GM12878 (cell line): ENCODE measurements at regions not wholly inside any gene's neighbourhood (a gene's known extent, or its start where the extent isn't known, plus 50 kb on each side); places are given as distances from the start of the nearest gene placed in this dataset.

ENCODE experiments used
- ATAC-seq: fragments of 200-7000 bp; cut with Tn5 transposase; 3 replicates; pipeline ENCODE4 v1.9.1; 2020; ENCODE audit warnings: mild to moderate bottlenecking, moderate library complexity
- BruUV-seq: library from RNA; stranded (reverse); fragments of 400-500 nt; replicated peaks from 2 replicates; lab custom pipeline; 2021; lab: Mats Ljungman, UMichigan
- CTCF ChIA-PET: fragments of 300-600 bp; sonication (Branson Sonifier 250); formaldehyde crosslinking; extraction: SDS; loops from one replicate; lab custom pipeline; 2021; ENCODE audit warnings: inconsistent platforms; lab: Yijun Ruan, JAX
- POLR2A ChIA-PET: fragments of 350-600 bp; formaldehyde crosslinking; extraction: SDS; loops from one replicate; lab custom pipeline; 2021; ENCODE audit warnings: inconsistent platforms; lab: Charles Lee
- RAD21 ChIA-PET: fragments of 300-600 bp; sonication (Branson Sonifier 250); formaldehyde crosslinking; loops from one replicate; lab custom pipeline; 2023; ENCODE audit warnings: antibody characterized with exemption; ENCODE audit not compliant: unreplicated experiment; lab: Charles Lee
- SMC1A ChIA-PET: fragments of 300-600 bp; sonication (Branson Sonifier 250); formaldehyde crosslinking; loops from one replicate; lab custom pipeline; 2023; ENCODE audit not compliant: unreplicated experiment, uncharacterized antibody; lab: Charles Lee
- DNase-seq: peaks from one replicate; pipeline ENCODE4 v3.0.0-alpha.2; 2011; ENCODE audit warnings: low read depth, low spot score
- FAIRE-seq: peaks from 3 replicates; lab custom pipeline; 2011; peaks lifted over from hg19 to GRCh38; lab: Jason Lieb, UNC
- H2AFZ ChIP-seq: 2 replicates; pipeline ENCODE4 v1.6.0; 2011; ENCODE audit warnings: low read depth, low read length, control low read depth; ENCODE audit not compliant: control insufficient read depth
- H3K27ac ChIP-seq: 2 replicates; pipeline ENCODE4 v1.5.1; 2011; ENCODE audit warnings: control low read depth; ENCODE audit not compliant: control insufficient read depth, insufficient read depth
- H3K27me3 ChIP-seq, 2 experiments: replicated peaks in 1 of 2; 2 replicates each; pipeline versions ENCODE4 v1.6.0 to v1.6.1; 2011; ENCODE audit warnings: low read length in 1 of 2; ENCODE audit not compliant: control insufficient read depth in 2 of 2, insufficient read depth in 2 of 2
- H3K36me3 ChIP-seq, 2 experiments: 2 replicates each; pipeline ENCODE4 v1.5.1; 2011; ENCODE audit warnings: low read length in 1 of 2; ENCODE audit not compliant: control insufficient read depth in 2 of 2, insufficient read depth in 2 of 2
- H3K4me1 ChIP-seq: 2 replicates; pipeline ENCODE4 v1.6.1; 2011; ENCODE audit warnings: mild to moderate bottlenecking, low read length, moderate library complexity, mixed read lengths; ENCODE audit not compliant: control insufficient read depth, insufficient read depth
- H3K4me2 ChIP-seq: 2 replicates; pipeline ENCODE4 v1.6.0; 2011; ENCODE audit warnings: control low read depth; ENCODE audit not compliant: control insufficient read depth, insufficient read depth
- H3K4me3 ChIP-seq: fragments of 200-600 bp; sonication (generic); 2 replicates; pipeline ENCODE4 v1.5.1; 2016
- H3K79me2 ChIP-seq: 2 replicates; pipeline ENCODE4 v1.6.0; 2011; ENCODE audit warnings: low read length; ENCODE audit not compliant: control insufficient read depth, insufficient read depth
- H3K9ac ChIP-seq: 2 replicates; pipeline ENCODE4 v1.8.0; 2011; ENCODE audit warnings: low read length, control low read depth, mixed read lengths; ENCODE audit not compliant: control insufficient read depth, insufficient read depth
- H3K9me3 ChIP-seq: replicated peaks from 3 replicates; pipeline ENCODE4 v1.5.1; 2011; ENCODE audit warnings: mild to moderate bottlenecking, low read length; ENCODE audit not compliant: control insufficient read depth, insufficient read depth
- H4K20me1 ChIP-seq: 2 replicates; pipeline ENCODE4 v1.6.0; 2011; ENCODE audit not compliant: control insufficient read depth, insufficient read depth
- ESRRA ChIP-seq: IDR thresholded peaks from 2 replicates; pipeline ENCODE4 v1.6.1; 2012; ENCODE audit warnings: mild to moderate bottlenecking, low read length, improper control_type of control experiment
- EZH2 ChIP-seq: IDR thresholded peaks from 2 replicates; pipeline ENCODE4 v1.6.1; 2012; ENCODE audit warnings: low read depth, mild to moderate bottlenecking, control low read depth, inconsistent platforms, low read length, borderline replicate concordance; ENCODE audit not compliant: control insufficient read depth
- FOXK2 ChIP-seq: fragments of 450-650 bp; IDR thresholded peaks from 2 replicates; pipeline ENCODE4 v1.6.1; 2017; ENCODE audit warnings: mild to moderate bottlenecking, moderate library complexity
- GABPA ChIP-seq: IDR thresholded peaks from 2 replicates; pipeline ENCODE4 v1.6.1; 2014; ENCODE audit warnings: antibody characterized with exemption, low read depth, mild to moderate bottlenecking, inconsistent platforms
- HDGF ChIP-seq: fragments of 450-650 bp; IDR thresholded peaks from 2 replicates; pipeline ENCODE4 v1.6.1; 2016; ENCODE audit warnings: antibody characterized with exemption
- KLF5 ChIP-seq: fragments of 450-650 bp; IDR thresholded peaks from 2 replicates; pipeline ENCODE4 v1.6.1; 2014; ENCODE audit warnings: mild to moderate bottlenecking; ENCODE audit not compliant: partially characterized antibody
- NR2F1 ChIP-seq: fragments of 450-650 bp; conservative IDR thresholded peaks from 2 replicates; pipeline ENCODE4 v1.6.1; 2017; ENCODE audit warnings: mild to moderate bottlenecking
- SP1 ChIP-seq: IDR thresholded peaks from one replicate; pipeline ENCODE4 v1.6.1; 2011; ENCODE audit warnings: low read depth, low read length
- STAT1 ChIP-seq: fragments of 450-650 bp; conservative IDR thresholded peaks from 2 replicates; pipeline ENCODE4 v1.6.1; 2014; ENCODE audit warnings: antibody characterized with exemption, mild to moderate bottlenecking
- ZNF207 ChIP-seq: fragments of 450-650 bp; IDR thresholded peaks from 2 replicates; pipeline ENCODE4 v1.6.1; 2014; ENCODE audit warnings: antibody characterized with exemption, mild to moderate bottlenecking, borderline replicate concordance
- ZNF217 ChIP-seq: fragments of 450-650 bp; IDR thresholded peaks from 2 replicates; pipeline ENCODE4 v1.6.1; 2017; ENCODE audit warnings: antibody characterized with exemption, mild to moderate bottlenecking
- ZNF24 ChIP-seq: fragments of 450-650 bp; IDR thresholded peaks from 2 replicates; pipeline ENCODE4 v1.6.1; 2017; ENCODE audit warnings: antibody characterized with exemption, mild to moderate bottlenecking
- ZNF274 ChIP-seq: IDR thresholded peaks from one replicate; pipeline ENCODE4 v1.8.0; 2011; ENCODE audit not compliant: insufficient read length, insufficient read depth
- WGBS: methylation state at CpG from one replicate; pipeline ENCODE4 v1.1.6; 2016; ENCODE audit warnings: low lambda C conversion rate; ENCODE audit not compliant: insufficient replicate concordance, insufficient coverage; ENCODE audit errors: missing lambda C conversion rate; 5-methylcytosine and 5-hydroxymethylcytosine counted together
- in situ Hi-C: fragments of 300-500 bp; cut with MboI; formaldehyde crosslinking; loops from 9 replicates; pipeline ENCODE4 v1.14.3; 2018; ENCODE audit warnings: mixed read lengths
- intact Hi-C: fragments of 100-400 bp; cut with micrococcal nuclease; formaldehyde crosslinking; loops from one replicate; pipeline ENCODE4 v1.14.2; 2022; ENCODE audit not compliant: unreplicated experiment
- TF ChIP-seq, protein P1 (sequence below): fragments of 150-350 bp; IDR thresholded peaks from 2 replicates; pipeline ENCODE4 v1.6.1; 2014; ENCODE audit warnings: mild to moderate bottlenecking, low read depth, low read length
- TF ChIP-seq, protein P2 (sequence below): fragments of 450-650 bp; formaldehyde crosslinking; IDR thresholded peaks from 2 replicates; pipeline ENCODE4 v1.4.0; 2022; ENCODE audit warnings: mild to moderate bottlenecking, moderate library complexity
- TF ChIP-seq, protein P3 (sequence below): IDR thresholded peaks from 2 replicates; pipeline ENCODE4 v1.6.1; 2011; ENCODE audit warnings: low read depth, low read length, improper control_type of control experiment, borderline replicate concordance

DNA sequence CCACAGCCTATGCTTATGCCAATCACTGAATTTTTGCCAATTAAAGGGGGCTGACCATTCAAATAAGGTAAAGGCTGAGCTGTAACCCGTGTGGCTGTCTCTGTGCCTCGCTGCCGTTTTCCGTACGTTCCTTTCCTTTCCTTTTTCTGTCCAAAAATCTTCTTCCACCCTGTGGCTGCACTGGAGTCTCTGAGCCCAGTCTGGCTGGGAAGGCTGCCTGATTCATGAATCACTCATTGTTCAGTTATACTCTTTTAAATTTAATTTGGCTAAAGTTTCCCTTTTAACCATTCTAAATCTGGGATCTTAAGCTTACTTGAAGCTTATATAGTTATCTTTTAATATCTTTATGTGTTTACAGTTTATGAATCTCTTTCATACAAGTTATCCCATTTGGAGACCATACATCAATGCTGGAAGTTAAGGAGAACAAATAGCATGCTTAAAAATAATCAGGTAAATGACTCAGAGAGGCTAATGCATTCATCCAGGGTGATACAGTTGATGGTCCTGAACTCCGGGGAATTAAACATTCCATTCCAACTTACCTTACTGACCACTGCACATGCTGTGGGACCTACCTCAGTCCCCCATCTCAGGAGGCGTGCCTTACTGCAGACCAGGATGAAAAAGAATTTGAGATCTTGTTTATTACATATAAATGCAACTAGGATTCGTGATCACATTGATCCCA lies 385.3 kb upstream of the ADARB2 start:
- Histone ChIP-seq H3K27me3 (no peaks in the 10 kb centered on the region), H2AFZ (no peak overlapping the region), H4K20me1 (no peaks in the 10 kb centered on the region), H3K4me3 (no peak overlapping the region), H3K4me1 (no peaks in the 10 kb centered on the region), H3K9ac (no peak overlapping the region)
- RAD21 ChIA-PET = no interaction called here
- ATAC-seq (no peak), DNase-seq (no peak), FAIRE-seq (no peak)
- CTCF ChIA-PET = interaction anchor here (2.1 kb wide), 1 partner anchor 15 kb away, joined by 7 read pairs; no protein-coding TSS in a partner anchor
- SMC1A ChIA-PET = no interaction called here
- no TSS peak for BruUV-seq
- in situ Hi-C loops (no loop called here), intact Hi-C loops (no loop called here)
- POLR2A ChIA-PET = no interaction called here
- TF ChIP-seq FOXK2 (no peak), ZNF217 (no peak), EZH2 (no peak), ZNF274 (no peak), ESRRA (no peak), KLF5 (no peak), STAT1 (no peak), ZNF24 (no peak), HDGF (no peak), GABPA (no peak), SP1 (no peak), NR2F1 (no peak), ZNF207 (no peak)
- TF ChIP-seq, protein P1, sequence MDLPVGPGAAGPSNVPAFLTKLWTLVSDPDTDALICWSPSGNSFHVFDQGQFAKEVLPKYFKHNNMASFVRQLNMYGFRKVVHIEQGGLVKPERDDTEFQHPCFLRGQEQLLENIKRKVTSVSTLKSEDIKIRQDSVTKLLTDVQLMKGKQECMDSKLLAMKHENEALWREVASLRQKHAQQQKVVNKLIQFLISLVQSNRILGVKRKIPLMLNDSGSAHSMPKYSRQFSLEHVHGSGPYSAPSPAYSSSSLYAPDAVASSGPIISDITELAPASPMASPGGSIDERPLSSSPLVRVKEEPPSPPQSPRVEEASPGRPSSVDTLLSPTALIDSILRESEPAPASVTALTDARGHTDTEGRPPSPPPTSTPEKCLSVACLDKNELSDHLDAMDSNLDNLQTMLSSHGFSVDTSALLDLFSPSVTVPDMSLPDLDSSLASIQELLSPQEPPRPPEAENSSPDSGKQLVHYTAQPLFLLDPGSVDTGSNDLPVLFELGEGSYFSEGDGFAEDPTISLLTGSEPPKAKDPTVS = no peak
- TF ChIP-seq, protein P2, sequence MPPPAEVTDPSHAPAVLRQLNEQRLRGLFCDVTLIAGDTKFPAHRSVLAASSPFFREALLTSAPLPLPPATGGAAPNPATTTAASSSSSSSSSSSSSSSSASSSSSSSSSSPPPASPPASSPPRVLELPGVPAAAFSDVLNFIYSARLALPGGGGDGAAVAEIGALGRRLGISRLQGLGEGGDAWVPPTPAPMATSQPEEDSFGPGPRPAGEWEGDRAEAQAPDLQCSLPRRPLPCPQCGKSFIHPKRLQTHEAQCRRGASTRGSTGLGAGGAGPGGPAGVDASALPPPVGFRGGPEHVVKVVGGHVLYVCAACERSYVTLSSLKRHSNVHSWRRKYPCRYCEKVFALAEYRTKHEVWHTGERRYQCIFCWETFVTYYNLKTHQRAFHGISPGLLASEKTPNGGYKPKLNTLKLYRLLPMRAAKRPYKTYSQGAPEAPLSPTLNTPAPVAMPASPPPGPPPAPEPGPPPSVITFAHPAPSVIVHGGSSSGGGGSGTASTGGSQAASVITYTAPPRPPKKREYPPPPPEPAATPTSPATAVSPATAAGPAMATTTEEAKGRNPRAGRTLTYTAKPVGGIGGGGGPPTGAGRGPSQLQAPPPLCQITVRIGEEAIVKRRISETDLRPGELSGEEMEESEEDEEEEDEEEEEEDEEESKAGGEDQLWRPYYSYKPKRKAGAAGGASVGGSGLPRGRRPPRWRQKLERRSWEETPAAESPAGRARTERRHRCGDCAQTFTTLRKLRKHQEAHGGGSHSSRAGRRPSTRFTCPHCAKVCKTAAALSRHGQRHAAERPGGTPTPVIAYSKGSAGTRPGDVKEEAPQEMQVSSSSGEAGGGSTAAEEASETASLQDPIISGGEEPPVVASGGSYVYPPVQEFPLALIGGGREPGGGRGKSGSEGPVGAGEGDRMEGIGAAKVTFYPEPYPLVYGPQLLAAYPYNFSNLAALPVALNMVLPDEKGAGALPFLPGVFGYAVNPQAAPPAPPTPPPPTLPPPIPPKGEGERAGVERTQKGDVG (CRISPR knock-in tag) = no peak
- TF ChIP-seq, protein P3, sequence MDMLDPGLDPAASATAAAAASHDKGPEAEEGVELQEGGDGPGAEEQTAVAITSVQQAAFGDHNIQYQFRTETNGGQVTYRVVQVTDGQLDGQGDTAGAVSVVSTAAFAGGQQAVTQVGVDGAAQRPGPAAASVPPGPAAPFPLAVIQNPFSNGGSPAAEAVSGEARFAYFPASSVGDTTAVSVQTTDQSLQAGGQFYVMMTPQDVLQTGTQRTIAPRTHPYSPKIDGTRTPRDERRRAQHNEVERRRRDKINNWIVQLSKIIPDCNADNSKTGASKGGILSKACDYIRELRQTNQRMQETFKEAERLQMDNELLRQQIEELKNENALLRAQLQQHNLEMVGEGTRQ = no peak
- TF ChIP-seq, all 136 proteins: peak for 0
- H3K4me2 ChIP-seq = no peak overlapping the region
- 35% methylated on average over 8 of the region's 8 CpGs for WGBS
- H3K79me2 ChIP-seq = no peaks in the 10 kb centered on the region
- no peaks in the 10 kb centered on the region for H3K36me3 ChIP-seq
- H3K27ac ChIP-seq = no peak overlapping the region
- no peaks in the 10 kb centered on the region for H3K9me3 ChIP-seq
